ENCODE measurements at regions not wholly inside any gene's neighbourhood (a gene's known extent, or its start where the extent isn't known, plus 50 kb on each side); places are given as distances from the start of the nearest gene placed in this dataset.

- no peaks in the 10 kb centered on the region for H3K9me3 ChIP-seq
- no peaks in the 10 kb centered on the region for H3K27me3 ChIP-seq
- no peak overlapping the region for H3K27ac ChIP-seq
- no peak for TF ChIP-seq CTCF (IDR thresholded peaks at IDR 0.05)
- no peak for TF ChIP-seq POLR2A (IDR thresholded peaks at IDR 0.05)
- TF ChIP-seq EP300 (IDR thresholded peaks at IDR 0.05) = no peak
- TF ChIP-seq POLR2AphosphoS5 (IDR thresholded peaks at IDR 0.05) = no peak
- 35 to 71% methylated on average over 1 of the region's 1 CpG for WGBS, 2 donors
- H3K36me3 ChIP-seq = no peaks in the 10 kb centered on the region
- peaks cover 0 to 10% (median 1%) of the 10 kb centered on the region in 4 donors for H3K4me1 ChIP-seq
- no peak for DNase-seq
- no peak overlapping the region for H3K4me3 ChIP-seq
- intact Hi-C loops (cut with DNase I) = no loop called here
Measured at GRCh38 chr10:10317151-10317550, 700.5 kb upstream of the CELF2 start.

- TF ChIP-seq POLR2AphosphoS5 (IDR thresholded peaks at IDR 0.05) (no peak), POLR2A (IDR thresholded peaks at IDR 0.05) (no peak), CTCF (IDR thresholded peaks at IDR 0.05) (no peak), EP300 (IDR thresholded peaks at IDR 0.05) (no peak)
- Histone ChIP-seq H3K27me3 (no peaks in the 10 kb centered on the region), H3K4me1 (no peaks in the 10 kb centered on the region), H3K4me3 (no peak overlapping the region), H3K36me3 (no peaks in the 10 kb centered on the region), H3K9me3 (no peaks in the 10 kb centered on the region), H3K27ac (no peak overlapping the region)
- 72 to 75% methylated on average over 1 of the region's 1 CpG for WGBS, 2 donors
- no peak for DNase-seq
- intact Hi-C loops (cut with DNase I) = no loop called here
Measured at GRCh38 chr10:10318856-10319255, 698.8 kb upstream of the CELF2 start.

GRCh38 chr10:10320956-10321355 is 696.7 kb upstream of the CELF2 start:
- no peaks in the 10 kb centered on the region for H3K36me3 ChIP-seq
- no peaks in the 10 kb centered on the region for H3K4me1 ChIP-seq
- H3K9me3 ChIP-seq = no peaks in the 10 kb centered on the region
- no peak overlapping the region for H3K4me3 ChIP-seq
- TF ChIP-seq POLR2A (IDR thresholded peaks at IDR 0.05) = no peak
- no peak for TF ChIP-seq CTCF (IDR thresholded peaks at IDR 0.05)
- no peak for TF ChIP-seq EP300 (IDR thresholded peaks at IDR 0.05)
- no peak for TF ChIP-seq POLR2AphosphoS5 (IDR thresholded peaks at IDR 0.05)
- intact Hi-C loops (cut with DNase I) = no loop called here
- no peaks in the 10 kb centered on the region for H3K27me3 ChIP-seq
- H3K27ac ChIP-seq = no peak overlapping the region
- 53 to 75% methylated on average over 3 of the region's 3 CpGs for WGBS, 2 donors
- DNase-seq = no peak

GRCh38 chr10:10326116-10326515 is 691.6 kb upstream of the CELF2 start:
- WGBS, 2 donors = 61 to 77% methylated on average over 4 of the region's 4 CpGs
- Histone ChIP-seq H3K27ac (no peak overlapping the region), H3K4me3 (no peak overlapping the region), H3K27me3 (no peaks in the 10 kb centered on the region), H3K4me1 (no peaks in the 10 kb centered on the region), H3K9me3 (no peaks in the 10 kb centered on the region), H3K36me3 (no peaks in the 10 kb centered on the region)
- no peak for DNase-seq
- intact Hi-C loops (cut with DNase I) = no loop called here
- TF ChIP-seq POLR2A (IDR thresholded peaks at IDR 0.05) (no peak), POLR2AphosphoS5 (IDR thresholded peaks at IDR 0.05) (no peak), EP300 (IDR thresholded peaks at IDR 0.05) (no peak), CTCF (IDR thresholded peaks at IDR 0.05) (no peak)

GRCh38 chr10:10327934-10328333 is 689.7 kb upstream of the CELF2 start:
- WGBS, 2 donors = 88 to 89% methylated on average over 4 of the region's 4 CpGs
- Histone ChIP-seq H3K9me3 (no peaks in the 10 kb centered on the region), H3K4me3 (no peak overlapping the region), H3K27me3 (no peaks in the 10 kb centered on the region), H3K36me3 (no peaks in the 10 kb centered on the region), H3K4me1 (no peaks in the 10 kb centered on the region), H3K27ac (no peak overlapping the region)
- intact Hi-C loops (cut with DNase I) = no loop called here
- TF ChIP-seq POLR2A (IDR thresholded peaks at IDR 0.05) (no peak), POLR2AphosphoS5 (IDR thresholded peaks at IDR 0.05) (no peak), CTCF (IDR thresholded peaks at IDR 0.05) (no peak), EP300 (IDR thresholded peaks at IDR 0.05) (no peak)
- no peak for DNase-seq
